Ecto neural progenitor cell (in vitro differentiated cells): ENCODE measurements at regions not wholly inside any gene's neighbourhood (a gene's known extent, or its start where the extent isn't known, plus 50 kb on each side); places are given as distances from the start of the nearest gene placed in this dataset.
"Not testable (repeated sequence)": the region's sequence is repeated elsewhere in the genome, so short reads cannot be mapped to it uniquely, and the experiment has no call there.

Experiments used
- DNase-seq: peaks from one replicate; pipeline ENCODE4 v3.0.0-alpha.2; 2018; ENCODE audit warnings: low spot score

DNA sequence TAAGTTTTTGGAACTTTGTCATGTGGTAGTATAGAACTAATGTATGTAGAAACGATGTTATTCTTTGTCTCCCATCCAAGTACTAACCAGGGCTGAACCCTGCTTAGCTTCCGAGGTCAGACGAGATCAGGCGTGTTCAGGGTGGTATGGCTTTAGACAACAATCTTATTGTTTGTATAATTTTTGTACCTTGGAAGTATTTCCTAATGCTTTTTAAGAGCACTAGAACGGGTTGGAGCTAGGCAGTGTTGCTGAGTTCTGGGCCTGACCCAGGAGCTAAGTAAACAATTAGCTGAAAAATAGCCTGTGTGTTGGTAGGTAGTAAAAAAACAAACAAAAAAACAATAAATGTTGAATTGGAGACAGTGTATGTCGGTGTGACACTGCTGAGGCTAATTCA lies 244.3 kb downstream of the EMP1 start:
- DNase-seq: no peak

DNA sequence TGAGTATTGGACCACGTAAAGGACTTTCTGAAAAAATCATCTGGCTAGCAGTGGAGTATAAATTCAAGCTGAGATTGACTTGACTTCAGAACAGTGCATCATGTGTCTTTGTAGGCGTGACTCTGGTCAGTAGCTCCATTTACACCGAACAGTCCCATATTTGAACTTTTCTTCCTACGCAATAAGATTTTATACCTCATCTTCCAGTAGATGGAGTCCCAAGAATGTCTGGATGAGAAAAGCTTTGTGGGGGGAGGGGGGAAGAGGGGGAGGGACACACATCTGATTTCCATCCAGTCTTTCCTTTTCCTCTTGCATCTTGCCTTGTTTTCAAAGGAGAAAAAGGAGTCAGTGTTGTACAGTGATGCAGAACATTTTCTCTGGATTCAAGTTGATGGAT lies 241.0 kb downstream of the EMP1 start:
- DNase-seq: no peak

DNA sequence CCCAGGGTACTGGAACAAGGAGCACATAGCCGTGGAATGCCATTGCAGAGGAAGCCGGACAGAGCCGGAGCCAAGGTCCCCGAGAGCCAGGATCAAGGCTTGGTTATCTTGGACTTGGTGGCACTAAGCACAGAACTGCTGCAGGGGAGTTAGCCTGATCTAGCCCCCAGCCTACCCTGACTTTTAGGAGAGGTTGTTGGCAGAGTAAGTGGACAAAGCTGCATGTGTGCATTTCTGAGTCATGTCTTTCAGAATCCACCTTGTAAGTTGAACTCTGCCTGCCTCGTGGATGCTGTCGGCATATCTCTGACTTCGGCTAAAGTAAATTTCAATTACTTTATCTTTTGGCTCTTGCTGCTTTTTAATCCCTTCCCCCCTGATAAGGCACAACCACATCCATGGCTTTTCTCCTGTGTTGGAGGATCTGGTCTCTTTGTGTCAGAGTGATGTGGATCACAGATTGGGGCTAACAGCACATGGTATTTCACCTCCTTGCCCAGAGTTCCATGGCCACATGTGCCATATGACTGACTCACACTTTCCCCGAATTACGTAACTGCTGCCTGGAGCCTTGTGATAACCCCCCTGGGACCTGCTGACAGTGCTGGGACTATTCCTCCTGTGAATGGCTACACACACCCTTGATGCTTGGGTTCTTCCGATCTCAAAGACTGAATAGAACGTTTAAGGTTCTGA lies 240.3 kb downstream of the EMP1 start:
- no peak for DNase-seq

DNA sequence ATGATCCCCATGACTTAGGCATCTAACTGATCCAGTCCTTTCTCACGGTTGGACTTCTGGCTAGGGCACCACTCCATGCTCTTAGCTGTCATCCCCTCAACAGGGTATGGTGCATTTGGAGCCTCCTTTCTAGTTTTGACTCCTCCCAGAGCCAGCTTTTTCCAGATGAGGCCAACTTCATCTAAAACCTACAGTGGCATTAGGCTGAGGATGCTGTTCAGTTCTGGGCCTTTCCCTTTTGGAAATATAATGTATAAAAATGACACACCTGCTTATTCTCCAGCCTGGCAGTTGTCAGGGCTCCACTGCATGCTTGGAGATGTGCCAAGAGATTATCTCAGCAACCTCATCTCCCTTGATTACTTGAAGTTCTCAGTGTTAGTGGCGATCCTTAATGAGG lies 239.7 kb downstream of the EMP1 start:
- DNase-seq: no peak

DNA sequence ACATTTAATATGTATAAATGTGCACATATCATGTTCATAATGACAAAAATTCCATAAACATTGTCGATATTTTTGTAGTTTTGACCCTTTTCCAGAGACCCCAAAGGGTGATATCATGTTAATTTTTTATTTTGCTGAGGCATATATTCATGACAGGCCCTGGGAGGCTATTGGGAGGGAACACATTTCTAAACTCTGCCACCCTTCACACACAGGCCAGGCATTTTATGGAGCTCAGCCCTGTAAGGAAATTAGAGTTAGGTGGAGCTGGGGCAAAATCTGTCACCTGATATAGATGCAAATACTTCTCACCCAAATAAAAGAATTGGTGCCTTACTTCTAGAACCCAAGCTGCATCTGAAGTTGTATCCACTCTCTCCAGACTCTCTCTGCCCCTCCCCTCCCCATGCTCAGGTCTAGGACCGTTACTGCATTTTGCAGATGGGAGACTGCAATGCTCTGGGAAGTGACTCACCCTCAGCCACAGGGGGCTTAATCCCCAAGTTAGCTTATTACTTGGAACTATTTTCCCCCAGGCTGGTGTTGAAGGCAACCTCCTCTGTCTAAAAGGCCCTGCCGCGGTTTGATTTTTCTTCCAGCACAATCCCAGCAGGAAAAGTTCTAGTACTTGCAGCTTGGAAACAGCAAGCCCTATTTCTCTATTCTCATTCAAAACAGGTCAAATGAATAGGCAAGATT lies 238.9 kb downstream of the EMP1 start:
- peak; percentile 64 for DNase-seq

DNA sequence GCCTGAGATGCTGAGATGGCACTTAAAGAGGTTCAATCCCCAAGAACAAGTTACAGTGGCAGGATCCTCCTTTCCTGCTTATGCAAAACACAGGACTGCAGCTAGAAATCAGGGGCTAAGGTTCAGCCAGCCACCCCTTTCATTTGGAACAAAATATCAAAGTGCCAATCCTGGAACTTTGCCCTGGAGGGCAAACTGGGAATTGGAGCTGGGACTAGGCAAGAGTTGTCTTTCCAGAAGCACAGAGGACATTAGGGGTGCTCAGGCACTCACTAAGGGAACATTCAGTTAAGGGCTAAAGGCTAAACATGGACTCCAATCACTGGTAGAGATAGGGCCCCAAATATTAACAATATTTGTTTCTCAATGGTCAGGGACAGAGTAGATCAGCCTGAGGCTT lies 237.2 kb downstream of the EMP1 start:
- DNase-seq: no peak

DNA sequence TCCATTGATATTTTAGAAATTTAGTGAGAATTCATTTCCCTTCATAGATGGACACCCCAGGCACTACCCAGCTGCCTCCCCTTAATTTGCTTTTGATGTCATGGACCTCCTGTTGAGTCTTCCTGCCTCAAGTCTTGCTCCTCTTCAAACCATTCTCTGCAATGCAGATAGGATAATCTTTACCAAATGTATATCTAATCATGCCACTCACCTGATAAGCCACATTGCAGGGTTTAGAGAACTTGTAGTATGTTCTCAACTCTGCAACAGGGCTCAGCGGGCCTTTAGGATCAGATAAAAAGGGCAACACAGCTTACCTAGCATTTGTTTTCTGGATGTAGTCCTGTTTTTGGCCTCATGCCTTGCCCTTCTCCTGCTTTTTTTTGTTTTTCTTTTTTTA lies 234.5 kb downstream of the EMP1 start:
- DNase-seq: no peak

DNA sequence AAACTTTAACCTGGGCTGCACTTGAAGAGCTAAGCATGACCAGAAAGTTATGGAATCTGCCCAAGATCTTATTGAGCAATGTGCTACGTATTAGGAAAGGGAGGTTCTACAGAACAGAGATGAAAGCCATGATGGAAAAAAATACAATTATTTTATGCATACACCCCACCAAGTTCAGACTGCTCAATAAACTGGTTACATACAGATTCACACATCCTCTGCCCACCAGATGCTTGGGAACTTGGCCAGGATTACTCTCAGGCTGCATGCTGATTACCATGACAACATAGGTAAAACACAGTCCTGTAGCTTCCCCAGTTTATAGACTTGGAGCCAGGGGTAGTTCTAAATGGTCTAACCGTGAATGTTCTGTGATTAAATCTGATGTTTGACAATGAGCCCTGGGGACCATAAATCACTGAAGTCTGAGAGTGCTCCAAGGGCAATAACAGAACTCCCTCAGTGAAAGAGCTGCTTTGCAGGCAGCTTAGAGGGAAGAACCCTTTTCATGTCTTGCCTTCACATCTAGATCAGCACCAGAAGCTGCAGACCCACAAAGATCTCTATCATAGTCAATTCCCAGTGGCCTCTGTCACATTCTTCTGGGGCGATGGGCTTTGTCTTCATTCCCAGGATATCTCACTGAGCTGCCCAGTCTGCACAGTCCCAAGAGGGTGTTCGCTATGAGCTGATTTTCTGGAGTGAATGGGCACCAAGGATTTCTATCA lies 232.2 kb downstream of the EMP1 start:
- DNase-seq: no peak

DNA sequence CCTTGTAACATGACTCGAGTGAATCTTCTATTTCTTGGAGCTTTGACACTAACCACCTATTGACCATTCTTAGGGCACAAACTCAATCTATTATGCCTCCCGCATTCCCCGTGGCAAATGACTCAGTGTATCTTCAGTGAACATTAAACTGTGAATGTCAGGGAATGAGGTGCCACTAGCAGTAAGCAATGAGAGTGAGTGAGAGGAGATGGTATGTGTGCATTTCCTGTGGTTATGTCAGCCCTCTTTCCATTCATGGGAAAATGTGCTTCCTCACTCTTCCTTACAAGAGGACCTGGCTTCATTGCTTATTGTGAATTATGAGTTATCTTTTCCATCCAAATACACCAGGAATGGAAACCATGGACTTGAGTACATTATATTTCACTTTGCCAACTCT lies 229.2 kb downstream of the EMP1 start:
- no peak for DNase-seq

DNA sequence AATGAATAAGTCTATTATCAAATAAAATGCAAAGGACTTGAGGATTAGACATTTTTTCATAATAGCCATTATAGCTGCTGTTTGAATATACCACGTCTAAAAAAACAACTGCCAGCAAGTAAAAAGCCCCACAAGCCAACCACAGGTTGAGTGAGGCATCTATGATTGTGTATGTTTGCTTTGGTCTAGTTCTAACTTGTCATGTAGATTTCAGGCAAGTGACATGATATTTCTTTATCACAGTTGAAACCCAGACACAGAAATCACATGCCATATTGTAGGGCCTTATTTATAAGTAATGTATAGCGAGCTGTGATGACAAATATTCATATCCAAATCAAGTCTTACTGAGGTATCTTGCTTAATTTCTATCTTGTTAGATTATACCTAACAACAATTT lies 225.8 kb downstream of the EMP1 start:
- DNase-seq: no peak

DNA sequence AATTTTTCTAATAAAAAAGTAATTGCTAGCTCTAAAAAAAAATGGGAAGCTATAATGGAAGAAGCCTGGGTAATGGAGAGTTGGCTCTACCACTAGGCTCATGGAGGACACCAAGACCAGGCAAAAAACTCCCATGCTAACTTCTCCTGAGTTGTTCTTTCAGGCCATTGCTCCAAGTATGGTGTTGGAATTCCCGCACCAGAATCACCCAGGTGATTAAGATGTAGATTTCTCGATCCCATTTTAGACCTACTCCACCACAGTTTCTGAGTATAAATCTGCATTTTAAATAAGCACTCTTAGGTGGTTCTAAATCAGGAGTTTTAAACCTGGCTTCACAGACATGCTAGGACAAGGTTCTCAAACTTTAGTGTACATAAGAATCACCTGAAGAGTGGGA lies 221.0 kb downstream of the EMP1 start:
- DNase-seq: no peak

DNA sequence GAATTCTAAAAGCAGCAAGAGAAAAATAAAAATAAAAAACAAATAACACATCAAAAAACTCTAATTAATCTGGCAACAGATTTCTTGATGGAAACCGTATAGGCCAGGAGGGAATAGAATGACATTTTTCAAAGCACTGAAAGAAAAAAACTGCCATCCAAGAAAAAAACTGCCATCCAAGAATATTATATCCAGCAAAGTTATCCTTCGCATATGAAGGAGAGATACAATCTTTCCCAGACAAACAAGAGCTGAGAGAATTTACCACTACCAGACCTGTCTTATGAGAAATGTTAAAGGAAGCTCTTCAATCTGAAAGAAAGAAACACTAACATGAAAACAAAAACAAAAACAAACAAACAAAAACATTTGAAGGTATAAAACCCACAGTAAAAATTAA lies 214.8 kb downstream of the EMP1 start:
- DNase-seq: no peak

DNA sequence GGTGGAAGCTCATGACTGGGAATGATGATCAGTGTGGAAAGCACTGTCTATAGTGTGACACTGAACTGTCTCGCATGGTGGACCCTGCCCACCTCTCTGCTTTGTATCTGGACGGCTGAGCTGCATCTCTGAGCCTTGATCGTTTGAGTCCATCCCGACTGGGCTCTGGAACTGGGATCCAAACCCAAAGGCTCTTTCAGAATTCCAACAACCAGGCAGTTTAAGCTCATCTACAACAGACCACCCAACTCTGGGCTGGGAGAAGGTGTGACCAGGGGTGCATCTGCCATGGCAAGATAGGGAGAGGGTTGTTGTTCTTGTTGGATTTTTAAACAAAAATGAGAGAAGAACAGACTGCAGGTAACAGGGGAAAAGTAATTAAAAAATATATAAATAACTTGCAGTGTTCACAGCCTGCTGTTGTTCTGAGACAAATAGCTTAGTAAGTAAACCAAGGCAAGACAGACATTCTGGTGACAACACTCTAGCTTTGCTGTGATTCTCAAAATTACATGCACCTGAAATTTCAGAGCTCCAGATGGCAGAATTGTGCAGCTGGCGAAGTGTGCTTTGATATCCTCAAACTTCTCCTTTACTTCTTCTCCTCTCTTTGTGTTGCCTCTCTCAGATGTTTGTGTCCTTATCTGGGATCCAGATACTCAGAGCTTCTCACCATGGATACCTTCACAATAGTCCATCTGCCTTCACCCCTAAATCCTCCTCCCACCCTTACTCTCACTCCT lies 209.6 kb downstream of the EMP1 start:
- DNase-seq: peak; percentile 31

DNA sequence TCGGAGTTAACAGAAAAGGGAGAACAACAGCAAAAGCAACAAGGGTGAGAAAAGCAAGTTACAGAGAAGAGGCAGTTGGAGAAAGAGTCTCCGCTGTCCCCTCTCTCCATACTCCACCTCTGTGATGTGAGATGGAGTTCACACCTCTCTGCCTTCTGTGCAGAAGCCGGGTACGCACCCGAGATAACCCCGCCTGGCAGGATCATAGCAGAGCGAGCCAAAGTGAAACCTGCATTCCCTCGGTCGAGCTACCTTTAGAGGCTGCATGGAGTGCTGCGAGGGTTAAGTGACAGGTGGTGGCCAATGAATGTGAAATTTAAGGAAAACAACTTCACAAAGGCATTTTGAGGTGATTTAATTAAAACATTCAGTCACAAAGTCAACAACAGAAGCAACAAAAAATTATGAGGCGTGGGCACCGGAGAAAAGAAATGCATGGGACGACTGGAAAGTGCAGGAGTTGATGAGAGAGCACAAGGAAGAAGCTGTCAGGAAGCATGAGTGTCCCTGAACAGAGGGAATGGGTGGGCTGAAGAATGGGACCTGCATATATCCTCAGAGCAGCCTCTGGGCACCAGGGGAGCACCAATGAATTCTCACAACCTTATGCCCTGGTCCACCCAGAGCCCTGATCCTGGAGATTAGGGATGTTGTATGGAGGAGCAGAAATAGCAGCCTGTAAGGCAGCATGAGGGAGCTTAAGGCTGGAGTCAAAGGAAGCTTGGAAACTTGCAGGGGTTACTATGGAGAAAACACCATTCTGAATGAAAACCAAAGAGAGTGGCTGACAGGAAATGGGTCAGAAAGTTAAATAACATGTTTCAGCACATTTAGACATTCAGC lies 208.3 kb downstream of the EMP1 start:
- DNase-seq: no peak

DNA sequence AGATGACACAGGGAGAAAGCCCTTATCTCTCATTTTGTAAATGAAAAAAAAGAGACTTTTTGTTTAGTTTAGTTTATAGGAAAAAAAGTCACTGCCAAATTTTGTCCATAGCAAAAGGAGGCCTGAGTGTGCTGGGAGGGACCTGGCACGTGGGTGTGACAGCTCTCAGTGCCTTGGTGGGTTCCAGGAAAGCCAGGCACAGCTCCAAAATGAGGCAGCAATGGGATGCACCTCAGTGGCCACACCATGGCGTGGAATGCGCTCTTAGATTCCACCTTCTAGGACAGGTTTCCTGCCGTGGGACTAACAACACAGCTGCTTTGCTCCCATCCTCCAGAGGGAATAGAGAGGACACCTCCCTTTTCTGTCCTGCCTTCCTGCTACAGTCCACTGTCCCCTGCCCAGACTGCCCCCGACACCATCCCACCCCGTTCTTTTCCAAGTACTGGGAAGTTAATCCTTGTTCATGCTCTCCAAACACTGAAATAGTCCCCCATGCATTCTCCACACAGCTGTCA lies 207.6 kb downstream of the EMP1 start:
- no peak for DNase-seq

DNA sequence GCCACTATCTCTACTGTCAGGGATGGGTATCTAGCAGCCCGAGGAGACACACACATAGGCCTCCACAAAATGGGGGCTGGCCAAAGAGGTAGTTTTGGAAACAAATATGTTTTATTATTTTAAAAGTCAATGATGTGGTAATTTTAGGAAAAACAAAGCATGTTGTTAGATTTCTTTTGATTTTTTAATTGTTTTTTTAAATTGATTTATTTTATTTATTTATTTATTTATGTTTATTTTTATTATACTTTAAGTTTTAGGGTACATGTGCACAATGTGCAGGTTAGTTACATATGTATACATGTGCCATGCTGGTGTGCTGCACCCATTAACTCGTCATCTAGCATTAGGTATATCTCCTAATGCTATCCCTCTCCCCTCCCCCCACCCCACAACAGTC lies 194.8 kb downstream of the EMP1 start:
- DNase-seq: not testable (repeated sequence)

DNA sequence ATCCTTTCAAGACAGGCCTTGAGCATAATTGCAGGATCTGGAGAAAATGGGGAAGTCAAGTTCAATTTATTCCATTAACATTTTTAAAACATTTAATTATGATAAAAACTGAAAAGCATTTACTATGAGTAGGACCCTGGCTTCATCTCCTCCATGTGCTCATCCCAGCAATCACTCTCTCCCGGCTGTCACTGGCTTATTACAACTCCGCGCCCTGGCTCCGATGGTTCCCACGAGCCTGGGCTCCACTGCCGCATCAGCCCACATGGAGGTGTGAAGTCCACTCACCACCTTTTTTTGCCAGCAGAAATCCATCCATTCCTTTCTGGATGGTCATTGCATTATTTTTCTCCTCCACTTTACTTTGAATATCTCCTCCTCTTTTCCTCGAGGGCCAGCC lies 194.4 kb downstream of the EMP1 start:
- peak; percentile 20 for DNase-seq

DNA sequence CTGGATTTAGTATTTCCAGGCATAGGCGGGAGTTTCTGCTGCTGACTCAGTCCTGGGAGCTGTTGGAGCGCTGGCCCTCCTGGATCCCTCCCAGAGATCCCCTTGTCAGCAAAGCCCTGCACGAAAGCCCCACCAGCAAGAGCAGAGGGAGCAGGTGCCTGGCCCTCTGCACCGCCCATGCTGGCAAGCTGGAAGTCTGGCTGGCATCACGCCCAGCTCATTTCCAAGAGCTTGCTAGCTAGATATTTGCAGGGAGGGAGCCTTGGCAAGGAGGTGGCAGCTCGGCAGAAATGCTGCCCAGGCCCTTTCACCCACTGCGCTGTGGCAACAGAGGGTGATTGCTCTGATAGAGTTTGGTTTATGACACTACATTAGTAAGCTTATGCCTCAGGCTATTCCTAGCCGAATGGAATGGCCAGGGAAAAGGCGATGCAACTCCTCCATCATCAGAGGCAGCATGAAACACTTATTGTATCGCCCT lies 193.9 kb downstream of the EMP1 start:
- peak; percentile 42 for DNase-seq

DNA sequence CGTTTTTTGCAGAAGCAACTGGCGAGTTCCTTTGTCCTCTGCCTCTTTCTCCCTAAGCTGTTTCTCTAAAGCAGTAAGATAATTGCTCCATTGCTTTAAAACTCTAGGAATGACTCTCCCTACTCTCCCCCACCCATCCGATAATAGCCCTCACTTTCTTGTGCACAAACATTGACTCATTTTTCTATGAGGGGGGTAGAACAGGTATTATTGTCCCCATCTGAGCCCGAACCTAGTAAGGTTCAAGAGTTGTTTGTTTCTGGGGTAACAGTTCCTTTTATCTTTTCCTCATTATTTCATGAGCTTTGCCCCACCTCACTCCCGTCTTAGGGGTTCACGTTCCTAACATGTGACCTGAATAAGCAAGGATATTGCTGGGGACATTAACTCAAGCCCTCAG lies 190.6 kb downstream of the EMP1 start:
- DNase-seq: no peak

DNA sequence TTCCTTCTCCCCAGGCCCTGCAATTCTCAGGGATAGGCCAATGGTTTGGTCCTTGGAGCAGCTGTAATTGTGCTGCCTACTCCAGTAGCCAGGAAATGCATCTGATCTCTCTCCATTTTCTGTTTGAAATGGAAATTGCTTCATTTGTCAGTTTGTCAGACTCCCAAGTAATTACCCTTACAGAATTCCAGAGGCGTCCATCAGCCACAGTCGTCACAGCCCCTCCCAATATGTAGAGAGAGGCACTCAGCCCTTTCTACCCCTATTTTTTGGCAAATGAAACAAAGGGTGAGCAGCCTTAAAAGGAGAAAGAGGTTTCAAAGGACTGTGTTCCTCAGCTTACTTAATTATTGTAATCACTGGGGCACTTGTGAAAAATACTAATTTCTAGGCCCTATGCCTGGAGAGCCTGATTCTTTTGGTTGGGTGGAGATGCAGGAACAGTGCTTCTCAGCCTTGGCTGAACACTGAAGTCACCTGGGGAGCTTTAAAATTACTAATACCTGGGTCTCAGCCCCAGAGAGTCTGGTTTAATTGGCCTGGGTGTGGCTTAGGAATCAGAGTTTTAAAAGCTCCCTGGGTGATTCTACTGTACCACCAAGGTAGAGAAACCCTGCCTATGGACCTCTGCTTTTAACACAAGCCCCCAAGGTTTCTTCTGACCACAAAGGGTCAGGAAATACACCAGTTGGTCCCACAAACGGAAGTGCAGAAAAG lies 190.0 kb downstream of the EMP1 start:
- no peak for DNase-seq

DNA sequence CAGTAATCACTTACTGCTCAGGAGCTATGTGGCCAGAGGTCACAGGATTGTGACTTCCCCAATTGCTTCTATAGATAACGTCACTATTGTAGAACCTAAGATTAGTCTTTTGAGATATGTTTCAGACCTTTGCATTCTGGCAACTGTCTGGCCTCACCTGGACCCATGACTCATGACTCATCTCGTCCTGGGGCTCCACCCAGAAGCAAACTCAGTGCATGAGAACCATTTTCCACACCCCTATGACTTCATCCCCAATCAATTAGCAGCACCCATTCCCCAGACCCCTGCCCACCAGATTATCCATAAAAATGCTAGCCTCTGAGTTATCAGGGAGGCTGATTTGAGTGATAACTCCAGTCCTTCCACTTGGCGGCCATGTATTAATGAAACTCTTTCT lies 186.9 kb downstream of the EMP1 start:
- no peak for DNase-seq
